ENCODE measurements at regions not wholly inside any gene's neighbourhood (a gene's known extent, or its start where the extent isn't known, plus 50 kb on each side); places are given as distances from the start of the nearest gene placed in this dataset.

- TF ChIP-seq PATZ1 (CRISPR knock-in tag; IDR thresholded peaks at IDR 0.05; ENCODE audit: borderline replicate concordance) (no peak), GLIS3 (CRISPR knock-in tag; IDR thresholded peaks at IDR 0.05) (no peak), RARB (CRISPR knock-in tag; IDR thresholded peaks at IDR 0.05) (no peak), ARNTL (CRISPR knock-in tag; IDR thresholded peaks at IDR 0.05; ENCODE audit: borderline replicate concordance, low read depth) (no peak), ZNF8 (CRISPR knock-in tag; IDR thresholded peaks at IDR 0.05) (no peak), TOX (CRISPR knock-in tag; IDR thresholded peaks at IDR 0.05; ENCODE audit: borderline replicate concordance) (no peak), BACH2 (CRISPR knock-in tag; IDR thresholded peaks at IDR 0.05; ENCODE audit: borderline replicate concordance) (no peak), OSR1 (CRISPR knock-in tag; IDR thresholded peaks at IDR 0.05) (no peak), ZFP3 (CRISPR knock-in tag; IDR thresholded peaks at IDR 0.05) (no peak), CSDC2 (CRISPR knock-in tag; IDR thresholded peaks at IDR 0.05) (no peak), ZNF565 (CRISPR knock-in tag; conservative IDR thresholded peaks at IDR 0.05; ENCODE audit: low read depth) (no peak), PPARA (CRISPR knock-in tag; IDR thresholded peaks at IDR 0.05; ENCODE audit: borderline replicate concordance) (no peak), TCF4 (CRISPR knock-in tag; IDR thresholded peaks at IDR 0.05; ENCODE audit: borderline replicate concordance) (no peak)
Observed at GRCh38 chr4:136818811-136819330, 713.4 kb downstream of the PCDH18 start.

Data from SK-N-SH treated with all-trans-retinoic acid at 6 μM for 48 hours (cell line).